ENCODE measurements at regions not wholly inside any gene's neighbourhood (a gene's known extent, or its start where the extent isn't known, plus 50 kb on each side); places are given as distances from the start of the nearest gene placed in this dataset.

GRCh38 chr11:92384802-92385201, 160.2 kb downstream of the FAT3 start:
- DNase-seq, result no peak

GRCh38 chr11:92386577-92386976, 162.0 kb downstream of the FAT3 start:
- DNase-seq, result no peak

GRCh38 chr11:92387859-92388258, 163.2 kb downstream of the FAT3 start:
- no peak for DNase-seq

- DNase-seq, result no peak
These were observed 163.8 kb downstream of the FAT3 start for GRCh38 chr11:92388380-92388779.

- no peak for DNase-seq
These were observed 166.2 kb downstream of the FAT3 start for GRCh38 chr11:92390783-92391182.

- DNase-seq, result no peak
These were observed 166.7 kb downstream of the FAT3 start for GRCh38 chr11:92391364-92391763.

GRCh38 chr11:92391808-92392207, 167.2 kb downstream of the FAT3 start:
- DNase-seq, result no peak

- no peak for DNase-seq
These were observed 168.6 kb downstream of the FAT3 start for GRCh38 chr11:92393218-92393617.

- no peak for DNase-seq
These were observed 171.5 kb downstream of the FAT3 start for GRCh38 chr11:92396133-92396532.

GRCh38 chr11:92397221-92397755, 172.7 kb downstream of the FAT3 start:
- DNase-seq, result no peak

- DNase-seq, result no peak
These were observed 175.1 kb downstream of the FAT3 start for GRCh38 chr11:92399705-92400104.

- DNase-seq, result no peak
These were observed 176.9 kb downstream of the FAT3 start for GRCh38 chr11:92401520-92401919.

- no peak for DNase-seq
These were observed 181.9 kb downstream of the FAT3 start for GRCh38 chr11:92406472-92406871.

- no peak for DNase-seq
These were observed 184.7 kb downstream of the FAT3 start for GRCh38 chr11:92409355-92409754.

GRCh38 chr11:92409956-92410355, 185.3 kb downstream of the FAT3 start:
- DNase-seq, result no peak

GRCh38 chr11:92410526-92410925, 185.9 kb downstream of the FAT3 start:
- no peak for DNase-seq

- no peak for DNase-seq
These were observed 186.8 kb downstream of the FAT3 start for GRCh38 chr11:92411431-92411830.

- no peak for DNase-seq
These were observed 189.3 kb downstream of the FAT3 start for GRCh38 chr11:92413757-92414513.

- DNase-seq, result no peak
These were observed 192.5 kb downstream of the FAT3 start for GRCh38 chr11:92416971-92417725.

GRCh38 chr11:92423115-92424034, 198.8 kb downstream of the FAT3 start:
- DNase-seq, result no peak

GRCh38 chr11:92424281-92424680, 199.7 kb downstream of the FAT3 start:
- DNase-seq, result no peak

- DNase-seq, result no peak
These were observed 200.5 kb downstream of the FAT3 start for GRCh38 chr11:92425127-92425526.

- no peak for DNase-seq
These were observed 207.9 kb downstream of the FAT3 start for GRCh38 chr11:92432515-92432914.

Data from suppressor macrophage (primary cell).